SK-N-SH treated with all-trans-retinoic acid at 6 μM for 48 hours (cell line): ENCODE measurements at regions not wholly inside any gene's neighbourhood (a gene's known extent, or its start where the extent isn't known, plus 50 kb on each side); places are given as distances from the start of the nearest gene placed in this dataset.

Source experiments
- CSDC2 ChIP-seq: fragments of 250-450 bp; sonication (Bioruptor Pico); IDR thresholded peaks from 2 replicates; pipeline ENCODE4 v1.5.0; 2020; ENCODE audit warnings: mild to moderate bottlenecking, moderate library complexity
- ZNF565 ChIP-seq: fragments of 450-650 bp; formaldehyde crosslinking; conservative IDR thresholded peaks from 2 replicates; pipeline ENCODE4 v1.5.0; 2020; ENCODE audit warnings: low read depth, mild to moderate bottlenecking, moderate library complexity
- TF ChIP-seq, protein P1 (sequence below): fragments of 250-450 bp; sonication (Bioruptor Pico); IDR thresholded peaks from 2 replicates; pipeline ENCODE4 v1.8.0; 2020; ENCODE audit warnings: mild to moderate bottlenecking, moderate library complexity, borderline replicate concordance

DNA sequence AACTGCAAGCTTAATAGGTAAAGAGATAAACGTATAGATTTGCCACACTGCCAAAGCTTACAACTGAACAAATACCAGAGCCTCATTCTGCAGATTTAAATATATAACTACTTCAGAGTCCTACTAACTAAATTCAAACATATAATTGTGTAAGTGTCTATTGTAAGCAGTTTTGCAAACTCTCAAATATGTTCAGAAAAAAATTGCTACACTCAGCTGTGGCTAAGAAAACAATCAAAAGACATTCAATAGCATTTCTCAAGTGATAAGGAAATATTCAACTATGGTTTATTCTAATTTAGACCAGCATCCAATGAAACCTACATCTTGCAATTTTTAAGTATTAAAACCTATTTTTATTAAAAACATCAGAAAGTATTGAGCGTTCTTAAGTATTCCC, 202.4 kb downstream of the KCTD12 start:
- TF ChIP-seq CSDC2 (CRISPR knock-in tag): no peak
- TF ChIP-seq, protein P1, sequence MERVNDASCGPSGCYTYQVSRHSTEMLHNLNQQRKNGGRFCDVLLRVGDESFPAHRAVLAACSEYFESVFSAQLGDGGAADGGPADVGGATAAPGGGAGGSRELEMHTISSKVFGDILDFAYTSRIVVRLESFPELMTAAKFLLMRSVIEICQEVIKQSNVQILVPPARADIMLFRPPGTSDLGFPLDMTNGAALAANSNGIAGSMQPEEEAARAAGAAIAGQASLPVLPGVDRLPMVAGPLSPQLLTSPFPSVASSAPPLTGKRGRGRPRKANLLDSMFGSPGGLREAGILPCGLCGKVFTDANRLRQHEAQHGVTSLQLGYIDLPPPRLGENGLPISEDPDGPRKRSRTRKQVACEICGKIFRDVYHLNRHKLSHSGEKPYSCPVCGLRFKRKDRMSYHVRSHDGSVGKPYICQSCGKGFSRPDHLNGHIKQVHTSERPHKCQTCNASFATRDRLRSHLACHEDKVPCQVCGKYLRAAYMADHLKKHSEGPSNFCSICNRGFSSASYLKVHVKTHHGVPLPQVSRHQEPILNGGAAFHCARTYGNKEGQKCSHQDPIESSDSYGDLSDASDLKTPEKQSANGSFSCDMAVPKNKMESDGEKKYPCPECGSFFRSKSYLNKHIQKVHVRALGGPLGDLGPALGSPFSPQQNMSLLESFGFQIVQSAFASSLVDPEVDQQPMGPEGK (CRISPR knock-in tag): no peak
- no peak for TF ChIP-seq ZNF565 (CRISPR knock-in tag)
